HepG2 (cell line): ENCODE measurements at regions not wholly inside any gene's neighbourhood (a gene's known extent, or its start where the extent isn't known, plus 50 kb on each side); places are given as distances from the start of the nearest gene placed in this dataset.

Source experiments
- ATAC-seq: fragments of 200-7000 bp; cut with Tn5 transposase; 3 replicates; pipeline ENCODE4 v1.9.1; 2020; ENCODE audit warnings: mild to moderate bottlenecking, moderate library complexity
- BruUV-seq: library from RNA; stranded (reverse); fragments of 400-500 nt; replicated peaks from 2 replicates; lab custom pipeline; 2021; lab: Mats Ljungman, UMichigan
- CTCF ChIA-PET: fragments of 300-600 bp; formaldehyde crosslinking; extraction: SDS; loops from one replicate; lab custom pipeline; 2021; ENCODE audit warnings: low total read pairs, inconsistent platforms, low intra/inter-chr PET ratio; lab: Yijun Ruan, JAX
- POLR2A ChIA-PET: fragments of 350-600 bp; sonication (Branson Sonifier 250); formaldehyde crosslinking; loops from one replicate; lab custom pipeline; 2020; ENCODE audit warnings: antibody characterized with exemption, inconsistent platforms; lab: Yijun Ruan, JAX
- DNase-seq: peaks from one replicate; pipeline ENCODE4 v3.0.0-alpha.2; 2015; ENCODE audit warnings: low spot score
- FAIRE-seq: peaks from 3 replicates; lab custom pipeline; 2011; peaks lifted over from hg19 to GRCh38; lab: Jason Lieb, UNC
- H2AFZ ChIP-seq: one replicate; pipeline ENCODE4 v1.6.1; 2011; ENCODE audit warnings: low read length, inconsistent platforms
- H3K27ac ChIP-seq: fragments of 300-600 bp; 3 replicates; pipeline ENCODE4 v1.8.0; 2011; ENCODE audit warnings: mixed run types, mild to moderate bottlenecking, mixed read lengths, low read length, inconsistent platforms; ENCODE audit not compliant: insufficient read depth; ENCODE audit errors: extremely low read length
- H3K27me3 ChIP-seq, 2 experiments: fragments of 200-600 bp in 1 of 2; 2 replicates in 1 of 2; 3 replicates in 1 of 2; pipeline versions ENCODE4 v1.6.0 to v1.8.0; 2011; ENCODE audit warnings: low read length in 2 of 2, mild to moderate bottlenecking in 2 of 2, moderate library complexity in 2 of 2, inconsistent platforms in 1 of 2; ENCODE audit not compliant: insufficient read depth in 2 of 2, control insufficient read depth in 1 of 2
- H3K36me3 ChIP-seq, 2 experiments: fragments of 200-600 bp in 1 of 2; replicated peaks in 1 of 2; 2 replicates in 1 of 2; 3 replicates in 1 of 2; pipeline versions ENCODE4 v1.5.1 to v1.8.0; 2011; ENCODE audit warnings: low read length in 2 of 2, inconsistent platforms in 1 of 2; ENCODE audit not compliant: insufficient read depth in 2 of 2, control insufficient read depth in 1 of 2
- H3K4me1 ChIP-seq: 2 replicates; pipeline ENCODE4 v1.5.1; 2012; ENCODE audit warnings: low read length, inconsistent platforms; ENCODE audit not compliant: insufficient read depth
- H3K4me2 ChIP-seq: 2 replicates; pipeline ENCODE4 v1.6.0; 2011; ENCODE audit warnings: low read depth, low read length, inconsistent platforms
- H3K4me3 ChIP-seq, 3 experiments: fragments of 200-600 bp in 1 of 3; sonication (generic), shearing (Covaris generic) in 1 of 3; replicated peaks in 1 of 3; 2 replicates each; pipeline ENCODE4 v1.5.1; 2011 to 2016; ENCODE audit warnings: low read length in 3 of 3, inconsistent platforms in 2 of 3, low read depth in 2 of 3, mild to moderate bottlenecking in 2 of 3, control low read depth in 1 of 3, mixed read lengths in 1 of 3; ENCODE audit not compliant: insufficient read depth in 1 of 3
- H3K79me2 ChIP-seq: one replicate; pipeline ENCODE4 v1.6.1; 2011; ENCODE audit warnings: low read length, inconsistent platforms; ENCODE audit not compliant: insufficient read depth
- H3K9ac ChIP-seq: 2 replicates; pipeline ENCODE4 v1.6.0; 2011; ENCODE audit warnings: mild to moderate bottlenecking, low read depth, low read length, inconsistent platforms; ENCODE audit not compliant: insufficient read depth
- H3K9me3 ChIP-seq: 2 replicates; pipeline ENCODE4 v1.5.1; 2012; ENCODE audit warnings: mild to moderate bottlenecking, low read length
- H4K20me1 ChIP-seq: 2 replicates; pipeline ENCODE4 v1.6.0; 2011; ENCODE audit warnings: inconsistent platforms, mild to moderate bottlenecking, low read length, moderate library complexity; ENCODE audit not compliant: insufficient read depth
- MAFF ChIP-seq: IDR thresholded peaks from 2 replicates; pipeline ENCODE4 v1.6.1; 2011; ENCODE audit warnings: low read depth, low read length, improper control_type of control experiment
- MED1 ChIP-seq: sonication (generic); formaldehyde crosslinking; IDR thresholded peaks from 2 replicates; pipeline ENCODE4 v1.4.0; 2020; ENCODE audit warnings: missing genetic modification reagents
- MED13 ChIP-seq: sonication (generic); formaldehyde crosslinking; IDR thresholded peaks from 2 replicates; pipeline ENCODE4 v1.5.0; 2020; ENCODE audit warnings: missing genetic modification reagents
- POLR2AphosphoS5 ChIP-seq: IDR thresholded peaks from 2 replicates; pipeline ENCODE4 v1.6.1; 2012; ENCODE audit warnings: low read depth, low read length
- SRY ChIP-seq: sonication (generic); formaldehyde crosslinking; IDR thresholded peaks from 2 replicates; pipeline ENCODE4 v1.8.0; 2022; ENCODE audit warnings: mild to moderate bottlenecking, missing genetic modification reagents
- ZMYM2 ChIP-seq: sonication (generic); formaldehyde crosslinking; IDR thresholded peaks from 2 replicates; pipeline ENCODE4 v1.8.0; 2022; ENCODE audit warnings: mild to moderate bottlenecking, missing genetic modification reagents
- ZNF563 ChIP-seq: sonication (generic); formaldehyde crosslinking; IDR thresholded peaks from 2 replicates; pipeline ENCODE4 v1.8.0; 2022; ENCODE audit warnings: mild to moderate bottlenecking, moderate library complexity, missing genetic modification reagents
- WGBS: methylation state at CpG from one replicate; pipeline ENCODE4 v1.1.6; 2017; ENCODE audit warnings: low lambda C conversion rate; 5-methylcytosine and 5-hydroxymethylcytosine counted together
- in situ Hi-C: cut with HindIII; loops from 2 replicates; pipeline ENCODE4 v1.10.0; 2017; ENCODE audit warnings: low pct_unique_long_range_greater_than_20kb; ENCODE audit not compliant: extremely low pct_ligation_motif_present
- intact Hi-C: fragments of 100-400 bp; cut with micrococcal nuclease; formaldehyde crosslinking; loops from one replicate; pipeline ENCODE4 v1.10.0; 2022; ENCODE audit not compliant: unreplicated experiment
- TF ChIP-seq, protein P1 (sequence below): IDR thresholded peaks from 2 replicates; pipeline ENCODE4 v1.6.1; 2016; ENCODE audit warnings: missing biosample characterization, missing genetic modification reagents, low read depth
- TF ChIP-seq, protein P2 (sequence below): sonication (generic); formaldehyde crosslinking; IDR thresholded peaks from 2 replicates; pipeline ENCODE4 v1.8.1; 2023; ENCODE audit warnings: mild to moderate bottlenecking, inconsistent platforms, moderate library complexity, missing genetic modification reagents, borderline replicate concordance
- TF ChIP-seq, protein P3 (sequence below): sonication (generic); formaldehyde crosslinking; IDR thresholded peaks from 2 replicates; pipeline ENCODE4 v1.4.0; 2020; ENCODE audit warnings: missing genetic modification reagents, mild to moderate bottlenecking, borderline replicate concordance
- TF ChIP-seq, protein P4 (sequence below), 2 experiments: sonication (generic) in 1 of 2; formaldehyde crosslinking in 1 of 2; IDR thresholded peaks; 2 replicates each; pipeline versions ENCODE4 v1.4.0 to v1.6.1; 2018 to 2020; ENCODE audit warnings: missing genetic modification reagents in 2 of 2, borderline replicate concordance in 1 of 2, low read depth in 1 of 2, mild to moderate bottlenecking in 1 of 2, missing biosample characterization in 1 of 2

DNA sequence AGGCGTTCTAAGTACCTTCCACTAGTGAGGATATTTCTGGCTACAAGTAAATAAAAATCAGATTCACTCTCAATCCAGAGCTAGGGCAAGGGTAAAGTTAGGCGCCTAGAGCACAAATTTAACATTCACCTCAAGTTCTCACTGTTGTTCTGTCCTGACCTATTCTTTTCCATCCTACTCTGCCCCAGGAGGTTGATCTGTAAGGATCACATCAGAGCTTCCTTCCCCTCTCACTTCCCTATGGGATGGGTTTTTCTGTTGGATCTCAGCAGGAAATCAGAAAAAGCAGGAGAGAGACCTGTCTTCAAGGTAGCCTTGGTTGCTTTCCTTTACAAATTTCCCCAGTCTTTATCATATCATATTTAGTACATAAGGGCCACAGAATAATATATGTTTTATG lies 316.7 kb downstream of the GABRG2 start:
- Histone ChIP-seq H3K4me1 (no peaks in the 10 kb centered on the region), H3K36me3 (no peaks in the 10 kb centered on the region), H3K4me2 (no peak overlapping the region), H3K9ac (no peak overlapping the region), H3K27me3 (no peaks in the 10 kb centered on the region), H3K4me3 (no peak overlapping the region), H2AFZ (no peak overlapping the region), H3K79me2 (no peaks in the 10 kb centered on the region), H3K9me3 (peaks cover 76% of the 10 kb centered on the region), H4K20me1 (no peaks in the 10 kb centered on the region), H3K27ac (no peak overlapping the region)
- in situ Hi-C loops = no loop called here
- no peak for ATAC-seq
- BruUV-seq = no TSS peak
- DNase-seq = no peak
- POLR2A ChIA-PET = no interaction called here
- CTCF ChIA-PET = no interaction called here
- intact Hi-C loops = no loop called here
- 0% methylated on average over 2 of the region's 2 CpGs for WGBS
- TF ChIP-seq MED13 (CRISPR knock-in tag) (no peak), ZNF563 (CRISPR knock-in tag) (no peak)
- TF ChIP-seq, protein P1, sequence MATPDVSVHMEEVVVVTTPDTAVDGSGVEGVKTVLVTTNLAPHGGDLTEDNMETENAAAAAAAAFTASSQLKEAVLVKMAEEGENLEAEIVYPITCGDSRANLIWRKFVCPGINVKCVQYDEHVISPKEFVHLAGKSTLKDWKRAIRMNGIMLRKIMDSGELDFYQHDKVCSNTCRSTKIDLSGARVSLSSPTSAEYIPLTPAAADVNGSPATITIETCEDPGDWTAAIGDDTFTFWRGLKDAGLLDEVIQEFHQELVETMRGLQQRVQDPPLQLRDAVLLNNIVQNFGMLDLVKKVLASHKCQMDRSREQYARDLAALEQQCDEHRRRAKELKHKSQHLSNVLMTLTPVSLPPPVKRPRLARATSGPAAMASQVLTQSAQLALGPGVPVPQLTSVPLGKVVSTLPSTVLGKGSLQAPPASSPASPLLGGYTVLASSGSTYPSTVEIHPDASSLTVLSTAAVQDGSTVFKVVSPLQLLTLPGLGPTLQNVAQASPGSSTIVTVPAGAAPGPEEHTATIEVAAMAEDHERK (CRISPR knock-in tag) = no peak
- FAIRE-seq = no peak

DNA sequence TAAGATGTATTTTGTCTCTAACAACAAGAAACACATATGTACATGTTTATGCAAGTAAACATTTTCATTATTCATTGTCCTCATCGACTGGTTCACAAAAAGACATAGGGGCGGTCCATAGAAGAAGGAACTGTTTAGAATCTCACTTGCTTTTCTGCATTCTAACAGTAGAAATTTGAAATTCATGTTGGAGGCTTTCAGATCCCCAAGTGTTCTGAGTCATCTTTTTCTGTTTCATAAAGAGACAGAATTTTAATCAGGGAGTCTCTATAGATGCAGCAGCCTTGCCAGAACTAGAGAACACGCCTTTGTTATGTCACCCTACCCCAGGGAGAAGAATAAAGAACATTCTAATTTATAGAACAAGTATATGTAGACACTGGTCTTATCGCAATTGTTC lies 324.3 kb downstream of the GABRG2 start:
- H3K36me3 ChIP-seq = no peaks in the 10 kb centered on the region
- ChIA-PET POLR2A (no interaction called here), CTCF (no interaction called here)
- no peak overlapping the region for H3K9ac ChIP-seq
- FAIRE-seq = no peak
- no TSS peak for BruUV-seq
- H4K20me1 ChIP-seq = no peaks in the 10 kb centered on the region
- no peak for ATAC-seq
- DNase-seq = no peak
- H3K4me3 ChIP-seq = no peak overlapping the region
- no peak overlapping the region for H2AFZ ChIP-seq
- H3K79me2 ChIP-seq = no peaks in the 10 kb centered on the region
- 10% methylated on average over 4 of the region's 4 CpGs for WGBS
- H3K4me1 ChIP-seq = no peaks in the 10 kb centered on the region
- H3K9me3 ChIP-seq = peaks cover 72% of the 10 kb centered on the region
- no peaks in the 10 kb centered on the region for H3K27me3 ChIP-seq
- in situ Hi-C loops = no loop called here
- no peak overlapping the region for H3K27ac ChIP-seq
- intact Hi-C loops = no loop called here
- H3K4me2 ChIP-seq = no peak overlapping the region
- TF ChIP-seq MAFF = no peak
- no peak for TF ChIP-seq MED1 (CRISPR knock-in tag)
- no peak for TF ChIP-seq SRY
- TF ChIP-seq, protein P2, sequence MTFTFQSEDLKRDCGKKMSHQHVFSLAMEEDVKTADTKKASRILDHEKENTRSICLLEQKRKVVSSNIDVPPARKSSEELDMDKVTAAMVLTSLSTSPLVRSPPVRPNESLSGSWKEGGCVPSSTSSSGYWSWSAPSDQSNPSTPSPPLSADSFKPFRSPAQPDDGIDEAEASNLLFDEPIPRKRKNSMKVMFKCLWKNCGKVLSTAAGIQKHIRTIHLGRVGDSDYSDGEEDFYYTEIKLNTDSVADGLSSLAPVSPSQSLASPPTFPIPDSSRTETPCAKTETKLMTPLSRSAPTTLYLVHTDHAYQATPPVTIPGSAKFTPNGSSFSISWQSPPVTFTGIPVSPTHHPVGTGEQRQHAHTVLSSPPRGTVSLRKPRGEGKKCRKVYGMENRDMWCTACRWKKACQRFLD = no peak
- TF ChIP-seq, protein P3, sequence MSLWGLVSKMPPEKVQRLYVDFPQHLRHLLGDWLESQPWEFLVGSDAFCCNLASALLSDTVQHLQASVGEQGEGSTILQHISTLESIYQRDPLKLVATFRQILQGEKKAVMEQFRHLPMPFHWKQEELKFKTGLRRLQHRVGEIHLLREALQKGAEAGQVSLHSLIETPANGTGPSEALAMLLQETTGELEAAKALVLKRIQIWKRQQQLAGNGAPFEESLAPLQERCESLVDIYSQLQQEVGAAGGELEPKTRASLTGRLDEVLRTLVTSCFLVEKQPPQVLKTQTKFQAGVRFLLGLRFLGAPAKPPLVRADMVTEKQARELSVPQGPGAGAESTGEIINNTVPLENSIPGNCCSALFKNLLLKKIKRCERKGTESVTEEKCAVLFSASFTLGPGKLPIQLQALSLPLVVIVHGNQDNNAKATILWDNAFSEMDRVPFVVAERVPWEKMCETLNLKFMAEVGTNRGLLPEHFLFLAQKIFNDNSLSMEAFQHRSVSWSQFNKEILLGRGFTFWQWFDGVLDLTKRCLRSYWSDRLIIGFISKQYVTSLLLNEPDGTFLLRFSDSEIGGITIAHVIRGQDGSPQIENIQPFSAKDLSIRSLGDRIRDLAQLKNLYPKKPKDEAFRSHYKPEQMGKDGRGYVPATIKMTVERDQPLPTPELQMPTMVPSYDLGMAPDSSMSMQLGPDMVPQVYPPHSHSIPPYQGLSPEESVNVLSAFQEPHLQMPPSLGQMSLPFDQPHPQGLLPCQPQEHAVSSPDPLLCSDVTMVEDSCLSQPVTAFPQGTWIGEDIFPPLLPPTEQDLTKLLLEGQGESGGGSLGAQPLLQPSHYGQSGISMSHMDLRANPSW (CRISPR knock-in tag) = no peak
- TF ChIP-seq POLR2AphosphoS5 = no peak
- no peak for TF ChIP-seq ZMYM2 (CRISPR knock-in tag)
- TF ChIP-seq, protein P4, sequence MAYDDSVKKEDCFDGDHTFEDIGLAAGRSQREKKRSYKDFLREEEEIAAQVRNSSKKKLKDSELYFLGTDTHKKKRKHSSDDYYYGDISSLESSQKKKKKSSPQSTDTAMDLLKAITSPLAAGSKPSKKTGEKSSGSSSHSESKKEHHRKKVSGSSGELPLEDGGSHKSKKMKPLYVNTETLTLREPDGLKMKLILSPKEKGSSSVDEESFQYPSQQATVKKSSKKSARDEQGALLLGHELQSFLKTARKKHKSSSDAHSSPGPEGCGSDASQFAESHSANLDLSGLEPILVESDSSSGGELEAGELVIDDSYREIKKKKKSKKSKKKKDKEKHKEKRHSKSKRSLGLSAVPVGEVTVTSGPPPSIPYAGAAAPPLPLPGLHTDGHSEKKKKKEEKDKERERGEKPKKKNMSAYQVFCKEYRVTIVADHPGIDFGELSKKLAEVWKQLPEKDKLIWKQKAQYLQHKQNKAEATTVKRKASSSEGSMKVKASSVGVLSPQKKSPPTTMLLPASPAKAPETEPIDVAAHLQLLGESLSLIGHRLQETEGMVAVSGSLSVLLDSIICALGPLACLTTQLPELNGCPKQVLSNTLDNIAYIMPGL (CRISPR knock-in tag; IDR thresholded peaks at IDR 0.05; ENCODE audit: borderline replicate concordance in 1 of 2, low read depth in 1 of 2) = no peak
